ENCODE measurements at regions not wholly inside any gene's neighbourhood (a gene's known extent, or its start where the extent isn't known, plus 50 kb on each side); places are given as distances from the start of the nearest gene placed in this dataset.
"Not testable (repeated sequence)": the region's sequence is repeated elsewhere in the genome, so short reads cannot be mapped to it uniquely, and the experiment has no call there.

DNA sequence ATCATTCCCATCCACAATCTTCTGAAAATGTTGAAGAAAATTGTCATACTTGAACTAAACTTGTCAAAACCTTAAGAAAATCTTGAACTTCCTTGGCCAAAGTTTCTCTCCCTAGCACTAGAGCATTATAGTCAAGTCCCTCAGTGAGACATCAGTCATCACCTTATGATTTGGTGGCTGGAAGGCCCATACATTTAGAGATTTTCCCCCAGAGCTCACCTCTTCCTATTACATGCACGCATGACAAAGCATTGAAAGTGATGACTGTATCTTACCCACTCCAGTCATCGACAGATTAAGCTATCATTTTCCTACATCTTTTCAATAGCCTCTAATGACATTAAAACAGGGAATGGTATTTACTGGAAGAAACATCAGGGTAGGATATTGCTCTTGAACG is 948.8 kb downstream of the TMEM121 start:
- not testable (repeated sequence) for DNase-seq

DNA sequence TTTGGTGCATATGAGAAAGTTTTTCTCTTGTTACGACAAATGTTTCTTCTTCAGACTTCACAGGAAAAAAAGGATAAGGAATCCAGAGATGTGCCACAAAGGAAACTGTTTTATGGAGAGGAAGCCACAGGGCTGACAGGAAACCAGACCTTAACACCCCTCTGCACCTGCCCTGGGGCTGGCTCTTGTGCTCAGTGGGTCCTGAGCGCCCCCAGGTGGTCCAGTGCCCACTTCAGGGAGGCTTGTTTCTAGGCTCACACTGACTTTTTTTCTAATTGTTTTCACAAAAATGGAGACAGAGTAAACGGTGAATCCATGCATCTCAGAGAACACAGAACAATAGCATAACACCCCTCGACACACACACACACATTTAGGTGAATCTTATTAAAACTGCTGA is 951.2 kb downstream of the TMEM121 start:
- DNase-seq: not testable (repeated sequence)

DNA sequence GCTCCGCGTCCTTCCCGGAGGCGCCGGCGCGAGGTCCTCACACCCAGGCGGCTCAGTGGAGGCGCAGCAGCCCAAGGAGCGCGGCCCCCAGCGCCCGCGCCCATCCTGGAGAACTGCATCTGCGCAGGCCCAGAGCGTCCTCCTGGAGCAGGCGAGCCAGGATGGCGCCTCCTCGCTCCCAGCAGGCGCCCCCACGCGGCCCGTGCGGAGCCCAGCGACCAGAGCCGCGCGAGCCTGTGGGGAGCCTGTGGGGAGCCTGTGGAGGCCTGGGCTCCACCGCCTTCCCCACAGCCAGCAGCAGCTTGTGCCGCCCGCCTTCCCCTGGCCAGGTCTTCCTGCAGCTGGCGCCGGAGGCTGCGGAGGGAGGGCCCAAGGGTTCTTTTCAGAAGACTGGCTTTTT is 953.9 kb downstream of the TMEM121 start:
- not testable (repeated sequence) for DNase-seq

- not testable (repeated sequence) for DNase-seq
These were observed 955.8 kb downstream of the TMEM121 start for GRCh38 chr14:106482213-106482612.

- DNase-seq: no peak
These were observed 961.2 kb downstream of the TMEM121 start for GRCh38 chr14:106487600-106487999.

- DNase-seq: no peak
These were observed 961.9 kb downstream of the TMEM121 start for GRCh38 chr14:106488291-106488690.

- DNase-seq: no peak
These were observed 962.9 kb downstream of the TMEM121 start for GRCh38 chr14:106489112-106489881.

- no peak for DNase-seq
These were observed 964.1 kb downstream of the TMEM121 start for GRCh38 chr14:106490442-106490841.

DNA sequence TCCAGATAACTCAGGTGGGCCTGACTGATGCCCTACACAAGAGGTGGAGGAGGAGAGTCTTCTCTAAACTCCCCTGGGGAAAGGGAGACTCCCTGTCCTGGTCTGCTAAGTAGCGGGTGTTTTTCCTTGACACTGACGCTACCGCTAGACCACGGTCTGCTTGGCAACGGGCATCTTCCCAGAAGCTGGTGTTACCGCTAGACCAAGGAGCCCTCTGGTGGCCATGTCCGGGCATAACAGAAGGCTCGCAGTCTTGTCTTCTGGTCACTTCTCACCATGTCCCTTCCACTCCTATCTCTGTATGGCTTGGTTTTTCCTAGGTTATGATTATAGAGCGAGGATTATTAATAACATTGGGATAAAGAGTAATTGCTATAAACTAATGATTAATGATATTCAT is 965.5 kb downstream of the TMEM121 start:
- no peak for DNase-seq

GRCh38 chr14:106493962-106494823 is 967.8 kb downstream of the TMEM121 start:
- no peak for DNase-seq

GRCh38 chr14:106500571-106500970 is 974.2 kb downstream of the TMEM121 start:
- DNase-seq: no peak

DNA sequence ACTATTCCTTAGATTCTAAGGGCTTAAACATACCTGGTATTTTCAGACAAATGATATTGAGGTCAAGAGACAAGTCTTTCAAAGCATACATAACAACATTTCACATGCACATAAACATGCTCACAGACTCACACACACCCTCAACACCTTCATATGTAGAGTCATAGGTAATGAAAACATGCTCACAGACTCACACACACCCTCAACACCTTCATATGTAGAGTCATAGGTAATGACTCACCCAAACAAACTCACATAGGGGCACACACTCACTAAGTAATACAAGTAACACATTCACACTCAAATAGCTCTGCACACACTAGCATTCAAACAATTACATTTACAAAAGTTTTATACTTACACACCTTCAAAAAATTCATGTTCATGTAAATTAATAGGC is 975.5 kb downstream of the TMEM121 start:
- DNase-seq: no peak

DNA sequence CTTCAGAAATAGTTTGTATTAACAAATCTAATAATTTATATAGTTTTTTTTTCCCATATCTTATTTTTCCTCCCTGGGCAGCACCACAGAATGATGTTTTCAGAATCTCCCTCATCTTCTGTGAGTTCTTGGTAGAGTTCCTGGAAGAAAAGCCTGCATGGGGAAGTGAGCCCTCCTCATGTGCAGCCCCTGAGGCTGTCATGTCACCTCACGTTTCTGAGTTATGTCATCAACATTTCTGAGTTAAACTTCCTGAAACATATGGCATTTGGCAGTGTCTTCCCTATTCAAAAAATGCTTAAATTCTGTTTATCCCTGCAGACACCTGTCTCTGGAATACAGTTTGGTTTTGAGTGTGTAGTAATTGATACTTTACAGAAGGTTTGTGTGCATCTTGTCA is 979.0 kb downstream of the TMEM121 start:
- DNase-seq: no peak

DNA sequence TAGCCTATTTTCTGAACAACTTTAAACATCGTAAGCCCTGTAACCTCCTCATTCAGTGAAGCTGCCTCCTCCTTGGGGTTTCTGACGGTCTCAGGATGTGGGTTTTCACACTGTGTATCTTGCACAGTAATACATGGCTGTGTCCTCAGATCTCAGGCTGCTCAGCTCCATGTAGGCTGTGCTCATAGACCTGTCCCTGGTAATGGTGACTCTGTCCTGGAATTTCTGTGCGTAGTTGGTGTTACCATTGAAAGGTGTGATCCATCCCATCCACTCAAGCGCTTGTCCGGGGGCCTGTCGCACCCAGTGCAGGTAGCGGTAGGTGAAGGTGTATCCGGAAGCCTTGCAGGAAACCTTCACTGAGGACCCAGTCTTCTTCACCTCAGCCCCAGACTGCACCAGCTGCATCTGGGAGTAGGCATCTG is 980.5 kb downstream of the TMEM121 start:
- peak; percentile 66 for DNase-seq

DNA sequence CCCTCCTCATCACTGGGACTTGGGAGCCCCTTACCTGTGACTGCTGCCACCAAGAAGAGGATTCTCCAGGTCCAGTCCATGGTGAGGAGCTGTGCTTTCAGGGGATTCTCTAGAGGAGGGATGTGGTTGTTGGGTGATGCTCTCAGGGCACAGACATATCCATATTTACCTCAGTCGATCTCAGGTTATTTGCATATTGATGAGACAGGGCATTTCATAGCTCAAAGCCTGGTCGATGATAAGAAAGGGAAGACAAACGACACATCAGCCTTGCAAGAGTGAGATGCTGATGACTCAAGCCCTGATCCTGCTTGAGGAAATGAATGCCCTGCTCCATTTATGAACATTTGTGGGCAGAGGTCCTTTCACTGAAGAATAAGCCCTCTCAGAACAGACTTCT is 981.0 kb downstream of the TMEM121 start:
- peak; percentile 41 for DNase-seq

DNA sequence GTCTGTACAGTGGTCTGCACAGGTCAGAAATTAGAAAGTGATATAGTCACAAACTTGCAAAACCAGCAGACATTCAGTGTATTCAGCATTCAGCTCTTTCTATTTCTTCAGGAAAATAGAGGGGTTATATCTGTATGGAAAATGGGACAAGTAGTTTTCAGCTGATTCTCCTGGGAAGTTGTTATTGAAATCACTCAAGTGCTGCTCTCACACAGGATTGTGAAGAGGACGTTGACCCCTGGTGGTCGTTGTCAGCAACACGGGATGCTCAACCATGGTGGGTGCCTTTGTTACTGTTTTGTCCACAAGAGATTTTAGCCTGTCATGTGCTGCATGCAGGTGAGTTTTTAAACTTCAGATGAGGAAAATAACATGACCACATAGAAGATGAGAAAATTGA is 981.8 kb downstream of the TMEM121 start:
- no peak for DNase-seq

DNA sequence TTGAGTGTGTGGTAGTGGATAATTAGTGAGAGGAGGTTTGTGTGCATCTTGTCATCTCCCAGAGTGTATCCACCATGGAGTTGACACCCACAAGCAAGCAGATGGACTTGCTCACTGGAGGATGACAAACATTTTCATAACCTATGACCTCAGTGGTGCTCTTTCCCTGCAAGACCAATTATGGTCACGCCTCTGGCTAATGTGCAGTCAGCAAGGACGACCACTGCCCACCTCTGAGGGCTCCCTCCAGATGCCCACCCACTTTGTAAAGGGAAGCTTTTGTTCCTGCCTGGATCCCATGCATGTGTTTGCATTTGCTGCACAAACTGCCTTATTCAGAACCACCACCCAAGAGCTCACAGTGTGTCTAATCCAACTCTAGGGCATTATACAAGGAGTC is 982.8 kb downstream of the TMEM121 start:
- DNase-seq: no peak

- no peak for DNase-seq
These were observed 983.4 kb downstream of the TMEM121 start for GRCh38 chr14:106509807-106510206.

DNA sequence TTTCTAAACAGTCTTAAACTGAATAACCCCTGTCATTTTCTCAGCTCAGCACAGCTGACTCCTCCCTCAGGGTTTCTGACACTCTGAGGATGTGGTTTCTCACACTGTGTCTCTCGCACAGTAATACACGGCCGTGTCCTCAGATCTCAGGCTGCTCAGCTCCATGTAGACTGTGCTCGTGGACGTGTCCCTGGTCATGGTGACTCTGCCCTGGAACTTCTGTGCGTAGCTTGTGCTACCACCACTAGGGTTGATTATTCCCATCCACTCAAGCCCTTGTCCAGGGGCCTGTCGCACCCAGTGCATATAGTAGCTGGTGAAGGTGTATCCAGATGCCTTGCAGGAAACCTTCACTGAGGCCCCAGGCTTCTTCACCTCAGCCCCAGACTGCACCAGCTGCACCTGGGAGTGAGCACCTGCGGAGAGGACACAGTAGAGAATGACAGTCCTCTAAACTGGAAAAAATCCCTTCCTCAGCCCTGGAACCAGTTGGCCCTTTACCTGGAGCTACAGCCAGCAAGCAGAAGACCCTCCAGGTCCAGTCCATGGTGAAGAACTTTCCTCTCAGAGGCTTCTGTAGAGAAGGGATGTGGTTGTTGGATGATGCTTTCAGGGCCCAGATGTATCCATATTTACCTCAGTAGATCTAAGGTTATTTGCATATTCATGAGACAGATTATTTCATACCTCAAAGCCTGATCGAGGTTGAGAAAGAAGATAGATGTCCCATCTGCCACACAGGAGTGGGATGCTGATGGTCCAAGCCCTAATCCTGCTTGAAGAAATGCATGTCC is 984.8 kb downstream of the TMEM121 start:
- peak; percentile 73 for DNase-seq

GRCh38 chr14:106511800-106512198 is 985.4 kb downstream of the TMEM121 start:
- no peak for DNase-seq

- DNase-seq: no peak
These were observed 986.9 kb downstream of the TMEM121 start for GRCh38 chr14:106513302-106513701.

DNA sequence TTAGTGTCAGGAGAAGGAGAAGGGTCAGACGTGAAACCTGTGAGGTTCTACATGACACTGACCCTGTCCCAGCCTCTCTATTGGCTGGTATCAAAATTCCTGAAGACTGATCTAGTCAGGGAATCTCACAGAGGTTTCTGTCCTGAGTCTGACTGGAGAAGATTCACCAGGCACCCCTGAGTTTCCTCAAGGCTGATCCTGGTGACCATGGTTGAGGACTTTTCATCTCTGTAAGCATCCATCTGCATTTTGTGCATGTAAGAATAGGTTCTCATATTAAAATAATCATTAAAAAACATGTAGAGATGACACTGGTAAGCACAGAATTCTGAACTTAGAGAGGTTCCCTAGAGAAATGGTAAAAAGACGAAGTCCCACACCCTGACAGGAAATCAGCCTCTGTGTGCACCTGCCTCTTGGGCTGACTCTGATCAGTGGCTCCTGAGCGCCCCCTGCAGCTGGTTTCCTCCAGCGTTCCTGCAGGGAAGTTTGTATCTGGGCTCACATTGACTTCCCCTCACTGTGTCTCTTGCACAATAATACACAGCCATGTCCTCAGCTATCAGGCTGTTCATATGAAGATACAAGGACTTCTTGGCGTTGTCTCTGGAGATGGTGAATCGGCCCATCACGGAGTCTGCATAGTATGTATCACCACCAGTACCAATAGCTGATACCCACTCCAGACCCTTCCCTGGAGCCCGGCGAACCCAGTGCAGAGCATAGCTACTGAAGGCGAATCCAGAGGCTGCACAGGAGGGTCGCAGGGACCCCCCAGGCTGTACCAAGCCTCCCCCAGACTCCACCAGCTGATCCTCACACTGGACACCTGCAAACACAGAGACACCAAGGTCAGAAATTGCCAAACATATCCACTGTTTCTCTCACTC is 991.9 kb downstream of the TMEM121 start:
- peak; percentile 84 for DNase-seq
